ENCODE measurements at regions not wholly inside any gene's neighbourhood (a gene's known extent, or its start where the extent isn't known, plus 50 kb on each side); places are given as distances from the start of the nearest gene placed in this dataset.

DNA sequence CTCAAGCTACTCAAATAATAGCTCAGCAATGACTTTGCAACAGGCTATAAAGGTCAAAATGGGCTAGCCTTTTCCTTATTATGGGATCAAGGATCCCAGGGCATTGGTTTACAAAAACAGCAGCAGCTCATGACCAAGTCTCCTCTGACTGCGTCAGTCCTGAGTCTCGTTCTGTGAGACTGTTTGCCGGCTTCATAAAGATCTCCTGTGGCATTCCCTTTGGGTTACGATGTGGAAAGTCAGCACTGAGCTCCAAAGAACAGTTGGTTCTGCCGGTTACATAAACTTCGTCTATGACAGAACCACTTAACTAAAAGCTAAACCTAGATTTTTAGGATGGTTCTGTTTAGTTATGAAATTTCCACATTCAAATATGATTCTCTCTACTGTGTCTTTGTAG is 674.9 kb downstream of the ZEB2 start:
- TF ChIP-seq, protein P1, sequence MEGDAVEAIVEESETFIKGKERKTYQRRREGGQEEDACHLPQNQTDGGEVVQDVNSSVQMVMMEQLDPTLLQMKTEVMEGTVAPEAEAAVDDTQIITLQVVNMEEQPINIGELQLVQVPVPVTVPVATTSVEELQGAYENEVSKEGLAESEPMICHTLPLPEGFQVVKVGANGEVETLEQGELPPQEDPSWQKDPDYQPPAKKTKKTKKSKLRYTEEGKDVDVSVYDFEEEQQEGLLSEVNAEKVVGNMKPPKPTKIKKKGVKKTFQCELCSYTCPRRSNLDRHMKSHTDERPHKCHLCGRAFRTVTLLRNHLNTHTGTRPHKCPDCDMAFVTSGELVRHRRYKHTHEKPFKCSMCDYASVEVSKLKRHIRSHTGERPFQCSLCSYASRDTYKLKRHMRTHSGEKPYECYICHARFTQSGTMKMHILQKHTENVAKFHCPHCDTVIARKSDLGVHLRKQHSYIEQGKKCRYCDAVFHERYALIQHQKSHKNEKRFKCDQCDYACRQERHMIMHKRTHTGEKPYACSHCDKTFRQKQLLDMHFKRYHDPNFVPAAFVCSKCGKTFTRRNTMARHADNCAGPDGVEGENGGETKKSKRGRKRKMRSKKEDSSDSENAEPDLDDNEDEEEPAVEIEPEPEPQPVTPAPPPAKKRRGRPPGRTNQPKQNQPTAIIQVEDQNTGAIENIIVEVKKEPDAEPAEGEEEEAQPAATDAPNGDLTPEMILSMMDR (conservative IDR thresholded peaks at IDR 0.05; ENCODE audit: low read depth, low read length) = no peak
- TF ChIP-seq EZH2 (IDR thresholded peaks at IDR 0.05; ENCODE audit: borderline replicate concordance, low read depth, low read length, poor library complexity, severe bottlenecking) = no peak
